H9 (cell line): ENCODE measurements at regions not wholly inside any gene's neighbourhood (a gene's known extent, or its start where the extent isn't known, plus 50 kb on each side); places are given as distances from the start of the nearest gene placed in this dataset.

Experiments
- DNase-seq: peaks from one replicate; pipeline ENCODE4 v3.0.0-alpha.2; 2017
- H2AFZ ChIP-seq: one replicate; pipeline ENCODE4 v1.6.1; 2013; ENCODE audit warnings: mild to moderate bottlenecking, low read length, control low read depth, moderate library complexity
- H2AK5ac ChIP-seq: 2 replicates; pipeline ENCODE4 v1.6.1; 2013; ENCODE audit warnings: low read length, control low read depth, mixed read lengths; ENCODE audit not compliant: insufficient read length
- H2BK120ac ChIP-seq: one replicate; pipeline ENCODE4 v1.6.1; 2013; ENCODE audit warnings: low read depth, mild to moderate bottlenecking, low read length, control low read depth, inconsistent platforms; ENCODE audit not compliant: poor library complexity, severe bottlenecking
- H2BK12ac ChIP-seq: 2 replicates; pipeline ENCODE4 v1.6.1; 2013; ENCODE audit warnings: low read length, control low read depth, mixed read lengths, low read depth; ENCODE audit not compliant: insufficient read length
- H2BK15ac ChIP-seq: 2 replicates; pipeline ENCODE4 v1.6.1; 2013; ENCODE audit warnings: low read depth, low read length, control low read depth
- H2BK20ac ChIP-seq: one replicate; pipeline ENCODE4 v1.6.1; 2013; ENCODE audit warnings: low read depth, mild to moderate bottlenecking, low read length, control low read depth, inconsistent platforms; ENCODE audit not compliant: poor library complexity, severe bottlenecking
- H2BK5ac ChIP-seq: 2 replicates; pipeline ENCODE4 v1.6.1; 2013; ENCODE audit warnings: low read length, control low read depth, mixed read lengths; ENCODE audit not compliant: insufficient read length
- H3K14ac ChIP-seq: 2 replicates; pipeline ENCODE4 v1.6.1; 2013; ENCODE audit warnings: low read length, control low read depth; ENCODE audit not compliant: insufficient read depth
- H3K18ac ChIP-seq: 2 replicates; pipeline ENCODE4 v1.6.1; 2013; ENCODE audit warnings: low read depth, mild to moderate bottlenecking, mixed read lengths, low read length, control low read depth; ENCODE audit not compliant: insufficient read length
- H3K23ac ChIP-seq: 2 replicates; pipeline ENCODE4 v1.6.1; 2013; ENCODE audit warnings: low read length, control low read depth, mixed read lengths, low read depth; ENCODE audit not compliant: insufficient read length
- H3K23me2 ChIP-seq: 2 replicates; pipeline ENCODE4 v1.6.1; 2013; ENCODE audit warnings: low read depth, mild to moderate bottlenecking, mixed read lengths, low read length, control low read depth; ENCODE audit not compliant: insufficient read length, poor library complexity, severe bottlenecking
- H3K27ac ChIP-seq: 2 replicates; pipeline ENCODE4 v1.5.1; 2013; ENCODE audit warnings: low read length, control low read depth, mixed read lengths, low read depth; ENCODE audit not compliant: insufficient read length
- H3K27me3 ChIP-seq: 2 replicates; pipeline ENCODE4 v1.6.1; 2013; ENCODE audit warnings: low read length, control low read depth, inconsistent platforms; ENCODE audit not compliant: insufficient read depth
- H3K4ac ChIP-seq: 2 replicates; pipeline ENCODE4 v1.6.1; 2013; ENCODE audit warnings: low read depth, mild to moderate bottlenecking, control low read depth, inconsistent platforms, low read length, moderate library complexity
- H3K4me1 ChIP-seq: 2 replicates; pipeline ENCODE4 v1.6.1; 2013; ENCODE audit warnings: low read length, control low read depth, inconsistent platforms; ENCODE audit not compliant: insufficient read depth
- H3K4me2 ChIP-seq: 2 replicates; pipeline ENCODE4 v1.6.1; 2013; ENCODE audit warnings: low read length, control low read depth, mixed read lengths; ENCODE audit not compliant: insufficient read length, insufficient read depth
- H3K56ac ChIP-seq: 2 replicates; pipeline ENCODE4 v1.6.1; 2013; ENCODE audit warnings: low read depth, mild to moderate bottlenecking, mixed read lengths, low read length, control low read depth; ENCODE audit not compliant: insufficient read length
- H3K79me1 ChIP-seq: 2 replicates; pipeline ENCODE4 v1.6.1; 2013; ENCODE audit warnings: low read depth, mild to moderate bottlenecking, moderate library complexity, low read length, control low read depth, inconsistent platforms; ENCODE audit not compliant: insufficient read depth, poor library complexity, severe bottlenecking
- H3K79me2 ChIP-seq: 2 replicates; pipeline ENCODE4 v1.6.1; 2013; ENCODE audit warnings: low read length, control low read depth, inconsistent platforms; ENCODE audit not compliant: insufficient read depth
- H3K9ac ChIP-seq: 2 replicates; pipeline ENCODE4 v1.6.1; 2013; ENCODE audit warnings: low read length, control low read depth, mixed read lengths; ENCODE audit not compliant: insufficient read length; ENCODE audit errors: extremely low read depth
- H3K9me3 ChIP-seq: one replicate; pipeline ENCODE4 v1.6.1; 2013; ENCODE audit warnings: low read depth, low read length, inconsistent platforms; ENCODE audit not compliant: control insufficient read depth
- H3T11ph ChIP-seq: one replicate; pipeline ENCODE4 v1.6.1; 2013; ENCODE audit warnings: mild to moderate bottlenecking, low read length, control low read depth, inconsistent platforms
- H4K20me1 ChIP-seq: one replicate; pipeline ENCODE4 v1.6.1; 2013; ENCODE audit not compliant: control insufficient read depth, insufficient read length, insufficient read depth
- H4K5ac ChIP-seq: 2 replicates; pipeline ENCODE4 v1.6.1; 2013; ENCODE audit warnings: low read depth, mild to moderate bottlenecking, mixed read lengths, low read length, control low read depth; ENCODE audit not compliant: insufficient read length
- H4K8ac ChIP-seq: replicated peaks from 2 replicates; pipeline ENCODE4 v1.6.1; 2013; ENCODE audit warnings: low read length, control low read depth, mixed read lengths, low read depth; ENCODE audit not compliant: insufficient read length
- H4K91ac ChIP-seq: 2 replicates; pipeline ENCODE4 v1.6.1; 2013; ENCODE audit warnings: low read depth, mild to moderate bottlenecking, moderate library complexity, mixed read lengths, low read length, control low read depth; ENCODE audit not compliant: insufficient read length
- H3K27ac Mint-ChIP-seq, 3 experiments: 2 replicates in 2 of 3; 3 replicates in 1 of 3; pipeline ENCODE4 v1.8.0; 2020 to 2021; ENCODE audit warnings: mixed read lengths in 3 of 3, mild to moderate bottlenecking in 1 of 3, moderate library complexity in 1 of 3
- H3K27me3 Mint-ChIP-seq: 2 replicates; pipeline ENCODE4 v1.8.0; 2021; ENCODE audit warnings: low read depth, mild to moderate bottlenecking, moderate library complexity, mixed read lengths
- H3K36me3 Mint-ChIP-seq, 3 experiments: 2 replicates in 2 of 3; 3 replicates in 1 of 3; pipeline ENCODE4 v1.8.0; 2020 to 2021; ENCODE audit warnings: low read depth in 3 of 3, mixed read lengths in 3 of 3; ENCODE audit not compliant: insufficient read depth in 1 of 3
- H3K4me1 Mint-ChIP-seq, 2 experiments: 2 replicates each; pipeline ENCODE4 v1.8.0; 2020; ENCODE audit warnings: mixed read lengths in 2 of 2
- H3K4me3 Mint-ChIP-seq, 2 experiments: 2 replicates in 1 of 2; 3 replicates in 1 of 2; pipeline ENCODE4 v1.8.0; 2020 to 2021; ENCODE audit warnings: mild to moderate bottlenecking in 2 of 2, mixed read lengths in 2 of 2, moderate library complexity in 1 of 2
- H3K9me3 Mint-ChIP-seq, 2 experiments: 2 replicates in 1 of 2; 3 replicates in 1 of 2; pipeline ENCODE4 v1.8.0; 2020; ENCODE audit warnings: mild to moderate bottlenecking in 2 of 2, mixed read lengths in 2 of 2, moderate library complexity in 1 of 2
- WGBS: extraction: QIAGEN DNeasy Blood & Tissue Kit; methylation state at CpG from one replicate; pipeline ENCODE4 v1.1.7; 2013; ENCODE audit warnings: missing lambda C conversion rate, low lambda C conversion rate, mixed read lengths; ENCODE audit not compliant: insufficient read length; ENCODE audit errors: extremely low coverage; 5-methylcytosine and 5-hydroxymethylcytosine counted together
- TF ChIP-seq, protein P1 (sequence below): fragments of 200-600 bp; sonication (generic); conservative IDR thresholded peaks from 3 replicates; pipeline ENCODE4 v1.8.0; 2021; ENCODE audit warnings: antibody characterized with exemption, mild to moderate bottlenecking

GRCh38 chr12:84763107-84763506 lies 149.5 kb downstream of the SLC6A15 start:
- Histone ChIP-seq H2BK15ac (no peak overlapping the region), H3T11ph (no peak overlapping the region), H4K20me1 (no peaks in the 10 kb centered on the region), H2BK20ac (no peak overlapping the region), H3K79me2 (no peaks in the 10 kb centered on the region), H2BK5ac (no peak overlapping the region), H4K8ac (no peak overlapping the region), H3K27me3 (no peaks in the 10 kb centered on the region), H4K91ac (no peak overlapping the region), H3K27ac (no peak overlapping the region), H3K9ac (no peak overlapping the region), H3K4ac (no peak overlapping the region), H2AFZ (no peak overlapping the region), H3K9me3 (no peaks in the 10 kb centered on the region), H3K23ac (no peak overlapping the region), H2BK12ac (no peak overlapping the region), H3K56ac (no peak overlapping the region), H3K4me2 (no peak overlapping the region), H2BK120ac (no peak overlapping the region), H3K4me1 (peaks cover 7% of the 10 kb centered on the region; the same call in 1 of the 2 replicates), H2AK5ac (no peak overlapping the region), H4K5ac (no peak overlapping the region), H3K18ac (no peak overlapping the region), H3K79me1 (no peaks in the 10 kb centered on the region), H3K14ac (no peak overlapping the region), H3K23me2 (no peaks in the 10 kb centered on the region)
- TF ChIP-seq, protein P1, sequence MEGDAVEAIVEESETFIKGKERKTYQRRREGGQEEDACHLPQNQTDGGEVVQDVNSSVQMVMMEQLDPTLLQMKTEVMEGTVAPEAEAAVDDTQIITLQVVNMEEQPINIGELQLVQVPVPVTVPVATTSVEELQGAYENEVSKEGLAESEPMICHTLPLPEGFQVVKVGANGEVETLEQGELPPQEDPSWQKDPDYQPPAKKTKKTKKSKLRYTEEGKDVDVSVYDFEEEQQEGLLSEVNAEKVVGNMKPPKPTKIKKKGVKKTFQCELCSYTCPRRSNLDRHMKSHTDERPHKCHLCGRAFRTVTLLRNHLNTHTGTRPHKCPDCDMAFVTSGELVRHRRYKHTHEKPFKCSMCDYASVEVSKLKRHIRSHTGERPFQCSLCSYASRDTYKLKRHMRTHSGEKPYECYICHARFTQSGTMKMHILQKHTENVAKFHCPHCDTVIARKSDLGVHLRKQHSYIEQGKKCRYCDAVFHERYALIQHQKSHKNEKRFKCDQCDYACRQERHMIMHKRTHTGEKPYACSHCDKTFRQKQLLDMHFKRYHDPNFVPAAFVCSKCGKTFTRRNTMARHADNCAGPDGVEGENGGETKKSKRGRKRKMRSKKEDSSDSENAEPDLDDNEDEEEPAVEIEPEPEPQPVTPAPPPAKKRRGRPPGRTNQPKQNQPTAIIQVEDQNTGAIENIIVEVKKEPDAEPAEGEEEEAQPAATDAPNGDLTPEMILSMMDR, result no peak
- peaks cover 10 to 17% of the 10 kb centered on the region in 2 experiments for H3K4me1 Mint-ChIP-seq
- H3K36me3 Mint-ChIP-seq, result no peaks in the 10 kb centered on the region
- WGBS, result no CpG with 5 or more reads among the region's 1 CpG
- H3K27ac Mint-ChIP-seq, result no peak overlapping the region
- DNase-seq, result no peak
- H3K27me3 Mint-ChIP-seq, result no peaks in the 10 kb centered on the region
- H3K9me3 Mint-ChIP-seq, result no peaks in the 10 kb centered on the region; a peak in 1 of 5 replicates
- no peak overlapping the region for H3K4me3 Mint-ChIP-seq
